ENCODE measurements at regions not wholly inside any gene's neighbourhood (a gene's known extent, or its start where the extent isn't known, plus 50 kb on each side); places are given as distances from the start of the nearest gene placed in this dataset.

DNA sequence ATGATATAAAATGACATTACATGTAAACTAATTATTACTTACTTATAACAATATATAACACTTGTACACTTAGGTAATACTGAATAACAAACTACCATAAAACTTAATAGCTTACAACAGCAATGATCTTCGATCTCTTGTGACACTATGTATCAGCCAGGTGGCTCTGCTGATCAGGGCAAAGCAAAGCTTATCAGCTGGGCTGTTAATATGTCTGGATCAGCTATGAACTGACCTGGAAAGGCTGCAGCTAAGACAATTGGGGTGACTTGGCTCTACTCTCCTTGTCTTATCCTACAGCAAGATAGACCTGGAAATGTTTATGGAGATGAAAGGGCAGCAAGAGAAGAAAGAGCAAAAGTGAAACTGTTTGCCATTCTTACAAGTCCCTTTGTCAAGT is 511.3 kb downstream of the TLR4 start:
- DNase-seq, result no peak

DNA sequence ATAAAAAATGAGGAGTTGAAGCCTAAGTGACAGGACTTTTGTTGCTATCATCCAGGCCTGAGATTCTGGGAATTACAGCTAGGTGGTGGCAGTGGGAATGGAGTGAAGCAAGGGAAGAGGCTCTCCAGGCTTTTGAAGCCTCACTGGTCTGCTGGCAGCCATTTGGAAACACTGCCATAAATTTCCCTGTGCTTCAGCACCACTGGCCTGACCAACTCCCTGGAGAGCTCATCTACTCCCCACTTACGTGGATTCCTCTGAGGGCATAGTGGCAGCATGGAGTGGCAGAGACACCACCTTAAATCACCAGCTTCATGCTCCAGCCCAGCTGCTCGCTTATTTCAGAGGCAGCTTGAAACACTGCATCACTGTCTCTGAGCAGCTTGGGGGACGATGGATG is 518.2 kb downstream of the TLR4 start:
- no peak for DNase-seq

DNA sequence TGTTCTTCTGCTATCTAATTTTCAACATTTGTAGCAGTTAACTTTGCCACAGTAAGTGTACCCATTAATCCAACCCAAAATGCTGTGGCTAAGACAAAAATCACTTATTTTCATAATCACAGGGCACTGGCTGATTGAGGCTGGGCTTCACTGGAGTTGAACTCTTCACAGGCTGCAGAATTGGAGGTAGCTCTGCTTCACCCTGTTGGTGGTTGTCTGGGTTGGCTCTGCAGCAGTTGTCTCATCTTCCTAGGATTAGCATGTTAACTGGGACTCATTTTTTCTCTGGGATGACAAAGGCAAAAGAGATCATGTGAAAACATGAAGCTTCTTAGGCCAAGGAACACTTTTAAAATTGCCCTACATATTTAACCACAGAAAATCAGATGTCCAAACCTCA is 518.9 kb downstream of the TLR4 start:
- DNase-seq, result no peak

DNA sequence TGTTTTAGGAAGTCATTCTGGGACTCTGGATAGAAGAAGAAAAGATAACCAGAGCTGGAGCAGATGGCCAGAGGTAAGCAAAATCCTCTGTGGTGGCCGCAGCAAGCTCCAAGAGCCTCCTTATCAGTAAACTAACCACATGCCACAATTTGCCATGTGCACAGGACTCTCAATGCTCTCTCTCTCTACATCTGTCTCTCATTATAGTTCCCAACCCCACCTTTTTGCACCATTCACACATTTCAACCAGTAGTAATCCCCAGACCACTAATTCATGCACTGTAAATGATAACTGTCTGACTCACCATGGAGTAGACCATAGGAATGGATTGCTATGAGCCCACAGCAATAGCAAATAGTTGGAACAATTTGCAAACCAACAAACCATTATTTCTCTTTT is 526.1 kb downstream of the TLR4 start:
- no peak for DNase-seq

DNA sequence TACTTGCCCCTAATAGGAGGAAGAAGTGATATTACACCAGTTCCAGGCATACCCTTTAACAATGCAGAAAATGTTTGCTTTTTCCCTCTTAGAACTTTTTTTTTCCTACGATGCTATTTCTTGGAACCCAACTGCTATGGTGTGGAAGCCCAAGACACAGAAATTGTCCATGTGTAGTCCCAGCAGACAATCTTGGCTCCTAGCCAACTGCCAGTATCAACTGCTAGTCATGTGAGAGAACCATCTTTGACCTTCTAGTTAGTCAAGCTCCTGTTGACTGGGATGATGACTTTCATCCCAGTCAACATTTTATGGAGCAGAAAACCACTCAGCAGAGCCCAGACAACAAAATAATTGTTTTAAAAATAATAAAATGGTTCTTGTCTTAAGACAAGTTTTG is 532.4 kb downstream of the TLR4 start:
- DNase-seq, result no peak

DNA sequence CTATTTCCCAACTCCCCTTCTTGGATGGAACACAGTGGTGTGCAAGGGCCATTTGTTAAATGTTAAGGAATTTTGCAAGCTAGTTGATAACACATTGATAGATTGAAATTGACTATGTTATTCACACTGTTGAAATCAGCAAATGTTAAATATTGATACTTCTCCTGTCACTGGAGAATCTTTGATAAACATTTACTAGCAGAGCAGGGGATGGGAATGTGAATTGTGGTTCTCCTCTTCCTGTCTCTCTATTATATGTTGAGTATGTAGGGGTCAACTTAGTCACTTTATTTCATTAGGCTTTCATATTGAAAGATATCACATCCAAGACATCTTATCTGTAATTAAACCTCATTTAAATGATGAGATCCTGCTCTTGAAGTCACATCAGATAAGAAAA is 533.9 kb downstream of the TLR4 start:
- no peak for DNase-seq

DNA sequence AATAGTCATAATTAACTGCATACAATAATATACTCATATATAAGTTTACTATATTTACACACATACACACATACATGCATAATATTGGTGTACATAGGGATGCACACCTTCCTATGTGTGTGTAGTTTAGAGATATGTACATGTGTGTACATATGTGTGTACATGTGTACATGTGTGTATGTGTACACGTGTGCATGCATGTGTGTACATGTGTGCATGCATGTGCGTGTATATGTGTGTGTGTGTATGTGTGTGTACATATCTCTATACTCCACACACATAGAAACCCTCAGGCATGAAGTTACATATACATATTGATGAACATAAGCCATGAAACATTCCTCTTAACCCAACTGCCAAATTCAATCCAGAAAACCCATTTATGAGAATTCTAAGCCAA is 547.8 kb downstream of the TLR4 start:
- DNase-seq, result no peak

DNA sequence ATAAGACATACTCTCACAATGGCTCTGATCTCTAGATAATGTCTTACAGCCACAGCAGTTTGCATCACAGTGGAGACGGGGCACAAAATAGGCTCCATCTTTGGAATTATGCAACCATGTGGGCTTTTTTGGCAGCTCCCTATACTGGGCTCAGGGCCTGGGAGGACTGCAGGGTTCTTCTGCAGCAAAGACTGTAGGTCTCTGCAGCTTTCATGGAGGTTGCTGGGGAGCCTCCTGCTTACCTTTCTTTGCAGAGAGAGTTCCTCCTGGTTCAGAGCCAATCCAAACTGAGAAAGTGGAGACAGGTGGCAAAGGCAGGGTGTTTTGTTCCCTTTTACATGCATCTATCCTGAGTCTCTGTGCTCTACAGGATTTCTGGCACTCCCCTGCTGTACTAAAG is 558.0 kb downstream of the TLR4 start:
- DNase-seq, result no peak

DNA sequence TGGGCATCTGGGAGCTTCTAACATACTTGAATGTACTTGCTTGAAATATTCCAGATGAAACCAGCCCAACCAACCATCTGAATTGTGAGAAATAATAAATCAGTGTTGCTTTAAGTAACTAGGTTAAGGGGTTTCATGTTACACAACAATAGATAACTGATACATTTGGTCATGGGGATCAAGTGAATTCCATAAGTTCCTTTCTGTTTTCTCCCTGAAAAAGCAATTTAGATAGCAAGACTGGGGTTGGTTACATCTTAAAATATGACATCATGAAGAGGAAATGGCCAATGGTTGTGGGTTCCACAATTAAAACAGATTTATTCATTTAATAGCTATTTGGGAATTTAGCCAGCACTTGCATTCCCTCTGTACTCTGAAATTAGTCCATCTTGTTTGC is 559.7 kb downstream of the TLR4 start:
- DNase-seq, result no peak

DNA sequence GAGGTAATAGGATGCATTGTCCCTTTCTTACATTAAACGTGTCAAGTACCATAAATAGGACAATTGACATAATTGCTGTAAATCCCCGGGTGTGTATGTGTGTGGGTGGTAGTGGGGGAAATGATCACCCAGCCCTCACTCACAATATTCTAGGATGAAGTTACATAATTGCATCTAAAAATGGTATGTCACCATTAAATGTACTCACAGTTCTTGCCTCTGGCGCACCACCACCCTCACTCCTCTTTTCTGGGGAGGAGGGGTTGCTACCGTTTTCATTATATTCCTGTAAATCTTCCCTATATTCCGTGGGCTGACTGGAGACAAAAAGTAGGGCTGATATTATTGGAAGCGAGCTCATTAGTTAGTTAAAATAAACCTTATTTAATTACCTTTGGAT is 563.8 kb downstream of the TLR4 start:
- no peak for DNase-seq

DNA sequence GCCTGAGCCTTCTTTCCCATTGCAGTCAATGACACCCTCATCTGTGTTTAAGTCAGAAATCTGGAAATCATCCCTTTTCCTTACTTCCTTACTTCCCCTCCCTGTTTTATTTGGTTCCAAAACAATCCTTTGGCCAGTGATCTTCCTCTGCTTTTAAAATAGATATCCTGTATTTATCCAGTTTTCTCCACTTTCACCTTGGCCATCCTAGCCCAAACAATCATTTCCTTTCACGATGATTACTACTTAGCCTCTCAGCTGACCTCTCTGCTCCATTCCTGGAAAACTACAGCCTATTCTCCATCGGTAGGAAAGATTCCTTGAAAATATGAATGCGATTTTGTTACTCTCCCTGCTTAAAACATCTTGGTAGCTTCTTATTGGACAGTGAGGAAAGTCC is 565.4 kb downstream of the TLR4 start:
- DNase-seq, result no peak

DNA sequence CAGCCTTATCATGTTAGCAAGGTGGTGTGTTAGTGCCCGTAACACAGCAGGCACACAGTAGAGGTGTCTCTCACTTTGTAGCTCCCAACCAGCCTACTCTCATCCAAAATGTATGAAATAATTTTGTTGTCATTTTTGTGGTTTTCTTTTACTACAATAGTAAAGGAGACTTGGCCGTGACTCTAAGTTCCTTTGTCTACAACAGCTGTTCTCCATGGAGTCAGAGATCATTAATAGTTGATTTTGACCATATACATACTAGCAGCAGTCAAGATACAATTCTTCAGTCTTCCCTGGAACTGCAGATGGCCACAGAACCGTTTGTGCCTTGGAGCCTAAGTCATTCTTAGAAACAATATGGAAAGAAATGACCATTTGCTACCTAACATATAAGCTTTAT is 567.1 kb downstream of the TLR4 start:
- DNase-seq, result no peak

DNA sequence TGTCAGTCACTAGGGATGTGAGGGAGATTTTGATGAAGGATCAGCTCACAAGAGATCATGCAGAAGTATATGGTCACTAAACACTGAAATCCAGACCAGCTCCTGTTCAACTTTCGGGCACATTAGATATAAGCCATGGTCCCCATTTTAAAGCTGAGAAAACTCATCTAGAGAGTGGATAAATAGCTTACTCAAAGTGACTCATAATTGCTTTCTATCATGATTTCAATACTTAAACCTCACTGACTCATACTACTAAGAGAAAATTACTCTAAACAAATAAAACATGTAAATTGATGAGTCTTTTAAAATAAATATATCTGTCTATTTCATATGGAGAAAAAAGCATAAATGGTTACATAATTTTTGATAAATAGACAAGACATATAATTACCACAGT is 567.7 kb downstream of the TLR4 start:
- no peak for DNase-seq

DNA sequence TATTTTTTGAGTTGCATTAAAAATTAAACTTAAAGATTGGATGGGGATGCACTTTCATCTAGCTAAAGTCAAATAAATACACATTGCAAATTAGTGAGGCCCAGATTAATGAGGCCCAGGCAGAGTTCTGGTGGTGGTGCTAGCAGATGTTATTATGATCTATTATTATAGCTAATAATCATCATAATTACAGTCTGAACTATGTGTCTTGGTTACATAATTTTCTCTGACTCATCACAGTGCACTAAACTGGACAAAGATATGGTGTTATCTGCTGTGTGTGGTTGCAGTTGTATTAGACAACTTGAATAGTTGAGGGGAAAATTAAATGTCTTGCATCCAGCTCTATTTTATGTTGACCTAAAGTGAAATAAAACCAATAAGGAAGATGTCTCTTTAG is 568.8 kb downstream of the TLR4 start:
- no peak for DNase-seq

DNA sequence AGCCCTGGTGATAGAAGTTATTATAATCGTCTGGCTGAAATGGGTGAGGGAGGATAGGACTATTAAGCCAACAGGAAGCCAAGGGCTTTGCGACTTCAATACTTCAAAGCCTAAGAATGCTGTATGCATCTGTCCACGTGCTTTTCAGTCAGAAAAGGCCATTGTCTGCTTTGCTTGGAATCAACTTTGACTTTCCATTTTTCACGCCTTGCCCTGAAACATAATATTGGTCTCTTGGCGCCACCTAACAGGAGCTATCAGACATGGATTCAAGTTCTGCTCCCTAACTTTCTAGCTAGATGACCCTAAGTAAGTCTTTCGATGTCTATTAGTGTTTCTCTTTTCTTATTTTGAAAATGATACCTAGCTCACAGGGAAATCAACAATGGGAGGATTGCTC is 572.6 kb downstream of the TLR4 start:
- no peak for DNase-seq

DNA sequence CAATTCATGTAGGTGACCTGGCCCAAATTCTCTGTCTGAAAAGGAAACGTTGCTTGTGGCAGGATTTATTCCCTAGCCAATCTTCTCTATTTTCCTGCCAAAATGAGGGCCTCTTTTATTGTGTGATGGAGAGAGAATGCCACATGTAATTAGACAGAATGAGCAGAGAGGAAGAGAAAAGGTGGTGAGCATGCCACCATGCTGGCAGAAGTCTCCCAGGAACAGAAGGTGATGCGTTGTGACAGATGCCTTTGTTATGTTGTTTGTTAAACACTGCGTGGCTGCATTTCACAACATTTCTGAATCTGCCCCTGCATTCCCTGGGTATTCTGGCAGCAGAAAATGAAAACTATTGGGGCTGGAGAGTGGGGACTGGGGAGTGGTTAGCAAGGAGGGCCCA is 577.6 kb downstream of the TLR4 start:
- DNase-seq, result no peak

DNA sequence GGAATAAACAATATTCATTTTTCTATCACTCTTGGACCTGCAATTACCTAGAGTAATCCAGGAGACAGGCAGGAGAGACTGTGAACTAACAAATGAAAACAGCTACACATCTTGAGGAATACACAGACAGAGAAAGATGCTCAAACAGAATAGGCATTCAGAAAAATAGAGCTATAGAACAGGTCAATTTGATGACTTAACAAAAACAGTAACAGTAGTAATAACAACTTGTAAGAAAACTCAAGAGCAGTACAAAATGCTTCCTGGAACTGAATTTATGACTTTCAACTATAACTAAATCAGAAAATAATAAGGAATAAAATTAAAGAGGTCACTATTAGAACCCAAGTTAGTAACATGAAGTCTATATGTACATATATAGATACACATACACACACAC is 579.3 kb downstream of the TLR4 start:
- DNase-seq, result no peak

DNA sequence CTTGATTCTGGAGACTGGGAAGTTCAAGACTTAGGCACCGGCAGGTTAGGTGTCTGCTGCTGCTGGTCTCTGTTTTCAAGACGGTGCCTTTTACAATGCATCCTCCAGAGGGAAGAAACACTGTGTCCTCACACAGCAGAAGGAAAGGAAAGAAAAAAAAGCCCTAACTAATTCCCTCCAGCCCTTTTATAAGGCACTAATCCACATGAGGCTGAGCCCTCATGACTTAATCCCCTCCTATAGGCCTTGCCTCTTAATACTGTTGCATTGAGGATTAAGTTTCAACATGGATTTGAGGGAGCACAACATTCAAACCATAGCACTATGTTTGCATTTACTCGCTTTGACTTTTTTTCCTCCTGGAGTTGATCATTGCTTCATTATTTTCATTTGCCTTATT is 585.9 kb downstream of the TLR4 start:
- DNase-seq, result no peak

DNA sequence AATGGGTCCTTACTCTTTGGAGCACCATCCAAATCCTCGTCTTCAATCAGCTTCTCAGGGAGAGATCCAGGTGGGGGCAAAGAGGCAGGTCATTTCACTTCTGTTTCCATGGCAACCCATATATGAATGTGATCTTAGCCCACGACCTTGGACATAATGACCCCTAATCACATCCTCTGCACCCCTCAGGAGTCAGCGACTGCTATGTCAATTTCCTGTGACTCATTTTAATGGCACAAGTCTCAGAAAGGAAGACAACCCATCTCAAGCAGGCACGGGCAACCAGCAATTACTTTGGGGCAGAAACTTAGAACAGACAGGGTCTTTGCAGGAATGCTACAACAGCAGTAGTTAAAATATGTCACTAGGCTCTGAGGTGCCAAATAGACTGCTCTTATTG is 591.2 kb downstream of the TLR4 start:
- DNase-seq, result no peak

DNA sequence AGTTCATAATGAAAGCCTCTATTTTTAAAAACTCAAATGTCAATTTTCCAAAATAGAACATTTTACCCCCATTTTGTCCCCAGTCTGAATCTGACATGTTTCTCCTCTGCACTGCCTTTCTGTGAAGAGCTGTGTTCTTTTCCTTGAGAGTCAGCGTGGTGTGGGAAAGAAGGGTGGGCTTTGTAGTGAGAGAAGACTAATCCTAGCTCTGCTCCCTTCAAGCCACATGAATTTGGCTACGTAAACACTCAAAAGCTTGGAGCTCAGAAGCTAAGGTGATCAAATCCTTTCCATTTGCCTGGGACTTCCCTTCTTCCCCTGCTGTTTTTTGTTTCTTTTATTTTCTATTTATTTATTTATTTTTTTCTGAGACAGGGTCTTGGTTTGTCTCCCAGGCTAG is 598.5 kb downstream of the TLR4 start:
- DNase-seq, result no peak

DNA sequence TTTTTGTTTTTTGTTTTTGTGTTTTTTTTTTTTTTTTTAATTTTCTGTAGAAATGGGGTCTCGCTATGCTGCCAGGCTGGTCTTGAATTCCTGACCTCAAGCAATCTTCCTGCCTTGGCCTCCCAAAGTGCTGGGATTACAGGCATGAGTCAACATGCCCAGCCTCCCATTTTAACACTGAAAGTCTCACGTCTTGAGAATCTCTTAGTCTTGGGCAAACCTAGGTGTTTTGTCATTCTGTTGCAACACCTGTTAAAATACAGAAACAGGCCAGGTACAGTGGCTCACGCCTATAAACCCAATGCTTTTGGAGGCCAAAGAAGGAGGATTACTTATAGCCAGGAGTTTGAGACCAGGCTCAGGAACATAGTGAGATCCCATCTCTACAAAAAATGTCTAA is 599.0 kb downstream of the TLR4 start:
- DNase-seq, result no peak

DNA sequence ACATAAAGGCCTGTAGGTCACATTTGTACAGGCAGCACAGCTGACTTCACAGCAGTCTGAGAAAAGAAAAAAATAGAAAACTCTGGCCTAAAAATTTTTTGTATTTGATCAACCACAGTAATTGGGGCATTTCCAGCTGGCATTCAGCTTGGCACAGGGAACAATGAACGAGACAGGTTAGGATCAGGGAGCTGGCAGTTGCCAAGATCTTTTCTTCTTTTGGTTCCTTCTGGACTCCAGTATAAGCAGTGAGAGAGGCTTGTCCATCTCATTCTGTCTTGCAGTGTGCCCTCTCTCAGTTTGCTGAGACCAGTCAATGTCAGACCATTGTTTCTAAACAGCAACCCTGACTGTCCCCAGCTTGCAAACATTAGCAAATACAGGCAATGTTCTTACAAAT is 601.1 kb downstream of the TLR4 start:
- DNase-seq, result no peak

DNA sequence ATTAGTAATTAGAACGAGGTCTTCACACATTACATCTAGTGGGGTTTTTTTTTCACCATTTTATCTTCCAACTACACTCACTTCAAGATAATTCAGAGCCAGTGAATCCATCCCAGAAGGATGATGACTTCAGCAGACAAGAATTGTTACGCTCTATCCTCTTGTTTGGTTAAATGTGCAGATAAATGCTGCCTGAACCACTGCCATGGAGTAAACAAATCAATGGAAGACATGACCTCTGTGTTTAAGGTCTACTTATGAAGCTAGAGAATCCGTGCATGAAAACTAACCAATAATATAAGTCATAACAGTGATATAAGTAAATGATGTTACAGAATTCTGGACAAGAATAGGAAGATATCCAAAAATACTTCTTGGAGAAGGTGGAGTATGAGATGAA is 602.6 kb downstream of the TLR4 start:
- no peak for DNase-seq

DNA sequence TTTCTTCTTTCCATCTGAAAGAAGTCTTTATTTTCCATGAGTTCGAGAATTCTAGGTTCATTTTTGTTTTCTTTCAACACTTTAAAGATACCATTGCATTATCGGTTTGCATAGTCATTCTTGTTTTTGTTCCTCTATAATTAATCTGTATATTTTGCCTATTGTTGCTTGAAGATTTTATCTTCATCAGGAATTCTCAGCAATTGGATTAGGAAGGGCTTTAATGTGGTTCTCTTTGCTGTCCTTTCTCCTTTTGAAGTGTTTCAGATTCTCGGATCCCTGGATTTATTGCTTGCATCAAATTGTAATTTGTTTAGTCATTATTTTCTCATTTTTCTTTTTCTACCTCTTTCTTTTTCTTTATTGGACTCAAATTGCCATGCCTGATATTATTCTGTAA is 609.8 kb downstream of the TLR4 start:
- DNase-seq, result no peak

DNA sequence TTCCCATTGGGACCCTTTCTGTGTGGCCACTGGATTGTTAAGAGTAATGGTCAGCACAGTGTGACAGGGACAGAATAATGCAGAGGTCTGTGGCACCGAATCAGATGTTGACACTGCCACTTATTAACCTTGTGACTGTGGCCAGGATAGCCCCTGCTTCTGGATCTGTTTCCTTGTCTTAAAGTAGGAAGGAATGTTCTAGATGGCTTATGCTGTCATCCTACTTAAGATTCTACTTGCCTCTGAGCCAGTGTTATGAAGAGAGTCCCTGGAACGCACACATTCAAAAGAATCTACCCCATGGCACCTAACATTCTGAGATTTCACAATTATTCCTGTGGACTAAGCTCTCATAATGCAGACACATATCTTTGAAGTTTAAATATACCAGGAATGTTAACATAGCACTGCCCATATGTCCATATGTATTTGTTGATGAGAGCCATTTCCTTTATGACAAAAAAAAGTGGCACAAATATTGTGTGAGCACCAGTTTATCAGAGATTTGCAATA is 612.7 kb downstream of the TLR4 start:
- no peak for DNase-seq

DNA sequence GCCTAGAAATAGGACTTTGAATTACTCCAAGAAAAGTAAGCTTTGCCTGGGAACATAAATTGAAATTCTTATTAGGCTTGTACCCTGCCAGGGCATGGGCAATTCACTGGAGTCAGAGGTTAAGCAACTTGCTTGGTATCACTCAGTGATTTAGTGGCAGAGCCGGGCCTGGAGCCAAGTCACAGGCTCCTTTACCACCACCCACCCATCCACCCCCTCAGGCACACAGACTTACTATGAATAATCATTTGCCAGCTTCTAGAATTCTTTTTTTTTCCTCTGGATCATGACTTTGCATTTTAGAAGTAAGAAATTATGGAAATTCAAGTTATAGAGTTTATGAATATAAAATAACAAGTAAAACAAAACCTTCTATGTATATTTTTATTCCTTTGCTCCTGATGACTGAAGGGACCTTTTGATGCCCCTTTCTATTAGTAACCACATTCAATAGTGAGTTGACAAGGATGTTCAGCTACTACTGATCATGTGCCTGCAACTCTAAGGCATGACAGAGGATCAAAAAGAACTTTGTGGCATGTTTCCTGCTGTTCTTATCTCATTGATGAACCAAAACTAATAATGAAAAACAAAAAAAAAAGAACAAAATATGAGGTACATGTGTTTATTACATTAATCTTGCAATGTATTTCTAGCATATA is 614.7 kb downstream of the TLR4 start:
- DNase-seq, result no peak
